Common myeloid progenitor, CD34-positive (primary cell): ENCODE measurements at regions not wholly inside any gene's neighbourhood (a gene's known extent, or its start where the extent isn't known, plus 50 kb on each side); places are given as distances from the start of the nearest gene placed in this dataset.

Source experiments
- CTCF ChIA-PET: fragments of 350-600 bp; sonication (Branson Sonifier 250); formaldehyde crosslinking; loops from one replicate; lab custom pipeline; 2021; ENCODE audit warnings: antibody characterized with exemption; lab: Charles Lee
- POLR2A ChIA-PET: fragments of 350-600 bp; sonication (Branson Sonifier 250); formaldehyde crosslinking; loops from one replicate; lab custom pipeline; 2021; ENCODE audit warnings: antibody characterized with exemption; lab: Charles Lee
- DNase-seq, 3 donors: peaks; one replicate each; pipeline versions ENCODE4 v3.0.0 to v3.0.0-alpha.2; 2013
- H3K27ac ChIP-seq, 2 experiments: 1 replicate in 1 of 2; 2 replicates in 1 of 2; pipeline ENCODE4 v1.7.0; 2013; ENCODE audit warnings: inconsistent platforms in 2 of 2, low read length in 2 of 2, mild to moderate bottlenecking in 2 of 2, low read depth in 1 of 2, moderate library complexity in 1 of 2; ENCODE audit not compliant: severe bottlenecking in 2 of 2, insufficient read depth in 1 of 2, poor library complexity in 1 of 2
- H3K27me3 ChIP-seq, 5 experiments: replicated peaks in 2 of 5; 1 replicate in 3 of 5; 2 replicates in 2 of 5; pipeline versions ENCODE4 v1.6.1 to v1.7.0; 2013; ENCODE audit warnings: low read length in 4 of 5, mild to moderate bottlenecking in 2 of 5, moderate library complexity in 2 of 5, inconsistent platforms in 1 of 5; ENCODE audit not compliant: insufficient read depth in 5 of 5, control insufficient read depth in 4 of 5
- H3K36me3 ChIP-seq, 4 experiments: 1 replicate in 2 of 4; 2 replicates in 2 of 4; pipeline versions ENCODE4 v1.6.1 to v1.7.0; 2013; ENCODE audit warnings: low read length in 3 of 4, control low read depth in 1 of 4, mild to moderate bottlenecking in 1 of 4; ENCODE audit not compliant: control insufficient read depth in 4 of 4, insufficient read depth in 4 of 4
- H3K4me1 ChIP-seq, 4 experiments: 1 replicate in 3 of 4; 2 replicates in 1 of 4; pipeline versions ENCODE4 v1.6.1 to v1.7.1; 2013; ENCODE audit warnings: low read length in 3 of 4, mild to moderate bottlenecking in 3 of 4, control low read depth in 1 of 4, inconsistent platforms in 1 of 4, moderate library complexity in 1 of 4; ENCODE audit not compliant: control insufficient read depth in 4 of 4, insufficient read depth in 4 of 4; ENCODE audit errors: control extremely low read depth in 1 of 4
- H3K4me3 ChIP-seq, 7 experiments: 1 replicate in 4 of 7; 2 replicates in 3 of 7; pipeline versions ENCODE4 v1.5.1 to v1.7.0; 2013; ENCODE audit warnings: mild to moderate bottlenecking in 7 of 7, low read length in 6 of 7, moderate library complexity in 6 of 7, inconsistent platforms in 2 of 7, low read depth in 2 of 7, control low read depth in 1 of 7; ENCODE audit not compliant: insufficient read depth in 4 of 7, control insufficient read depth in 1 of 7; ENCODE audit errors: extremely low read depth in 1 of 7
- H3K9me3 ChIP-seq, 5 experiments: 1 replicate in 4 of 5; 2 replicates in 1 of 5; pipeline versions ENCODE4 v1.6.1 to v1.7.1; 2013; ENCODE audit warnings: low read length in 4 of 5, mild to moderate bottlenecking in 2 of 5, inconsistent platforms in 1 of 5, low read depth in 1 of 5, moderate library complexity in 1 of 5; ENCODE audit not compliant: control insufficient read depth in 4 of 5, insufficient read depth in 2 of 5; ENCODE audit errors: control extremely low read depth in 1 of 5
- WGBS: methylation state at CpG from one replicate; pipeline ENCODE4 v1.1.5; 2013; ENCODE audit not compliant: insufficient coverage; 5-methylcytosine and 5-hydroxymethylcytosine counted together

DNA sequence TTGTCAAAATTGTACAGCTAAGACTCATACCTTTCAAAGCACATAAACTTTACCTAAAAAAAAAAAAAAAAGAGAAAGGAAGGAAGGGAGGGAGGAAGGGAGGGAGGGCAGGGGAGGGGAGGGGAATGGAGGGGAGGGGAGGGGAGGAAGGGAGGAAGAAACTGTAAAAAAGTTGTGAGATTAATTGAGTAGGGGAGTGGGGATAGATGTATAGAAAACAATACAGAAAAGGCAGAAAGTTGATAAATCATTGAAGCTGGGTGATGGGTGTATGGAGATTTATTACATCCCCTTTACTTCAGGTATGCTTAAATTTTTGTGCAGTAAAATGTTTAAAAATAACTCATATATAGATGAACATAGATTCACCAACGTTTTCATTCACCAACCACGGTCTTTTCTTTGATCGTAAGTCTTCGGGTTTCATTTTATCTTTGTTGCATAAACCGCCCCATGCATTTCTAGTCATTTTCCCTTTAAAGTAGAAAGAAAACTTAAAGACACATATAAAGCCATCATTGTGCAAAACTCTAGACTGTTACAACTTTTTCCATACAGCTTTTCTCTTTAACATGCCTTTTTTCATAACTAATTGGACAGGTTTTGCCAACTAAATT lies 191.2 kb upstream of the KRR1 start:
- CTCF ChIA-PET = no interaction called here
- 67% methylated on average over 3 of the region's 5 CpGs for WGBS

DNA sequence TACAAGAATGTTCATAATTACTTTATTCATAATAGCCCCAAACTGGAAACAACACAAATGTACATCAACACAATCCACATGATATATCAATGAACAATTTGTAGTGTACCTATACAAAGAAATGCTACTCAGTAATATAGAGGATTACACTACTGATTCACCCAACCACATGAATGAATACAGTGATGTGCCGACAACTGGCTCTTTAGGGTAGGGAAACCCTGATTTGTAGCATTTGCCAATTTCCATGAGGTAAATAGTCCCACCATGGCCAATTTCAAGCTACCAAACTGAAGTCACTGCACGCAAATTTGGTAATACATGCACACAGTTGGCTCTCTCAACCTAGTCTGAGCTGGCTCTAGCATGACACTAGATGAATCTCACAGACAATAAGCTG lies 190.4 kb upstream of the KRR1 start:
- H3K4me1 ChIP-seq = peaks cover 0 to 11% (median 7%) of the 10 kb centered on the region in 4 experiments
- ChIA-PET CTCF (no interaction called here), POLR2A (no interaction called here)
- no peaks in the 10 kb centered on the region for H3K9me3 ChIP-seq
- H3K27me3 ChIP-seq = no peaks in the 10 kb centered on the region
- DNase-seq = no peak
- H3K27ac ChIP-seq = no peak overlapping the region
- no peaks in the 10 kb centered on the region for H3K36me3 ChIP-seq
- H3K4me3 ChIP-seq = no peak overlapping the region
- WGBS = 93% methylated on average over 2 of the region's 2 CpGs

More for the DNA sequence above, 191.2 kb upstream of the KRR1 start:
- no peak for DNase-seq
- Histone ChIP-seq H3K4me3 (no peak overlapping the region), H3K4me1 (peaks cover 0 to 11% (median 7%) of the 10 kb centered on the region in 4 experiments), H3K27me3 (no peaks in the 10 kb centered on the region), H3K9me3 (no peaks in the 10 kb centered on the region), H3K36me3 (no peaks in the 10 kb centered on the region), H3K27ac (no peak overlapping the region)
- POLR2A ChIA-PET = no interaction called here

DNA sequence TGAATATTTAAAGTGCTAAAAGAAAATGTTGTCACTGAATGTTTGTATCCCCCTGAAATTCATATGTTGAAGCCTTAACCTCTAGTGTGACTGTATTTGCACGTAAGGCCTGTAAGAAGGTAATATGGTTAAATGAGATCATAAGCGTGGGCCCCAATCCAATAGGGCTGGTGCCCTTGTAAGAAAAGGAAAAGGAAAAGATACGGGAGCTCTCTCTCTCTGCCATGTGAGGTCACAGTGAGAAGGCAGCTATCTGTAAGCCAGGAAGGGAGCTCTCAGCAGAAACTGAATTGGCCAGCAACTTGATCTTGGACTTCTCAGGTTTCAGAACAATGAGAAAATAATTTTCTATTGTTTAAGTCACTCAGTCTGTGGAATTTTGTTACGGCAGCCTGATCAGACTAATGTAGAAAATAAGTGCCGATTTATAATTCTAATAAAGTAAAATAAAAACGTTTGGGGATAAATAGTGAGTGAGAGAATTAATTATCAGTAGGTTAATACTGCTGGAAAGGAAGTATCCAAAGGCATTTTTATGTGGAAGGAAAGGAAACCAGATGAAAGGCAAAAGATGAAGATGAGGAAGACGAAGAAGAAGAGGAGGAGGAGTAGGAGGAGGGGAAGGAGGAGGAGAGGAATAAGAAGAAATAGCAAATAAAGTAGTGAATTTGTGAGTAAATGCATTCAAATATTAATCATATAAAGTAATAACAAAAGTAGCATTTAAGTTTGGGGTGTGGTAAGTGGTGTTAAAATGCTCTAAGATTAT lies 188.5 kb upstream of the KRR1 start:
- CTCF ChIA-PET = interaction anchor here (0.6 kb wide), 1 partner anchor 1041 kb away, joined by 5 read pairs; no protein-coding TSS in a partner anchor
- Histone ChIP-seq H3K27ac (no peak overlapping the region), H3K4me3 (no peak overlapping the region), H3K9me3 (no peaks in the 10 kb centered on the region), H3K36me3 (no peaks in the 10 kb centered on the region), H3K27me3 (no peaks in the 10 kb centered on the region), H3K4me1 (no peaks in the 10 kb centered on the region)
- no peak for DNase-seq
- POLR2A ChIA-PET = no interaction called here
- WGBS = 95% methylated on average over 6 of the region's 7 CpGs

DNA sequence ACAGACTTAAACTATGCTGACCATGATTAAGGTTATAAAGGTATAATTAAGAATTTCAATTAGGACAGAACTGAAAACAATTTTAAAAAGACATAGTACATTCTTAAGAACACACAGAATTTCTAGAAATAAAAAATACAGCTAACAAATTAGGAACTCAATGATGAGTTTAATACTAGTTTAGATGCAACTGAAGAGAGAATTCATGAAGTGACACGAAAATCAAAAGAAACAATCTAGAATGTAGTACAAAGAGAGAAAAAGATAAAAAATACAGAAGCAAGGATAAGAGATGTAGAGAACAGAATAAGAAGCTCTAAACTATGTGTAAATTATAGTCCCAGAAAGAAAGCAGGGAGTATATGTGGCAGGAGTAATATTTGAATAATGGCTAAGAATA lies 187.8 kb upstream of the KRR1 start:
- Histone ChIP-seq H3K9me3 (no peaks in the 10 kb centered on the region), H3K36me3 (no peaks in the 10 kb centered on the region), H3K27ac (no peak overlapping the region), H3K4me1 (no peaks in the 10 kb centered on the region), H3K27me3 (no peaks in the 10 kb centered on the region), H3K4me3 (no peak overlapping the region)
- 100% methylated on average over 1 of the region's 1 CpG for WGBS
- POLR2A ChIA-PET = no interaction called here
- CTCF ChIA-PET = interaction anchor here (0.6 kb wide), 1 partner anchor 1042 kb away, joined by 5 read pairs; no protein-coding TSS in a partner anchor
- no peak for DNase-seq

DNA sequence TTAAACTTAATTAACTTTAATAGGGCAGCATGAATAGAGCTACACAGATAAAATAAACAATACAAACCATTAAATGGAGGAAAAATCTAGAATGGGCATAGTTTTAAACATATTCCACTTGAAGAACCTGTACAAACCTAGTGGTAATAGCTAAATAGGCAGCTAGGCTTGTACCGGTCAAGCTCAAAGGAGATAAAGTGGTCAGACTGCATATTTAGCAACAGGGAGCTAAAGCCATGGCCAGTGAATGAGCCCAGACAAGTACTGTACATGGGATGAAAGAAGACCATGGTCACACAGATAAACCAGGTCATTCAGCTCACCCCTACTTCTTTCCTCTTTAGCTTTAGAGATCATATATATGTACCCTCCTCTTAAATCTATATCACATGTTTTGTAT lies 186.6 kb upstream of the KRR1 start:
- DNase-seq = no peak
- Histone ChIP-seq H3K4me3 (no peak overlapping the region), H3K27me3 (no peaks in the 10 kb centered on the region), H3K36me3 (no peaks in the 10 kb centered on the region), H3K27ac (no peak overlapping the region), H3K4me1 (no peaks in the 10 kb centered on the region), H3K9me3 (no peaks in the 10 kb centered on the region)
- ChIA-PET POLR2A (interaction anchor here (0.5 kb wide), 1 partner anchor 79 kb away, joined by 5 read pairs; no protein-coding TSS in a partner anchor), CTCF (no interaction called here)
- WGBS = 100% methylated on average over 1 of the region's 1 CpG

DNA sequence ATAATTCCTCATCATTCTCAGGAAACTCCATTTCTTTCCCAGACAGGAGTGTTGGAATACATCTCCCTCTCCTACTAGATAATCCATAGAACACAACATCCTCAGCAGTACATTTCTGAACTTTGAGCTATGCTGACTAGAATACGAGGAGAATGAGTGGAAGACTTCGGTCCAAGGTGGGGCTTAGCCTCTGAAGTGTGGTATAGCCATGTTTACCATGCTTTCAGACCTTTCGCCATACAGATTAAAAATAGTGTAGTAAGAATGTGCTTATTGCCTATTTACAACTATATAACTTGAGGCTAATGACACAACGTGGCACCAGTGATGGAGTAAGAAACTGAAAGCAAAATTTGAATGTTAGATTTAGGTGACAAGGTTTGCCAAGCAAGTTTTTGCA lies 184.5 kb upstream of the KRR1 start:
- POLR2A ChIA-PET = no interaction called here
- no peak for DNase-seq
- H3K27me3 ChIP-seq = no peaks in the 10 kb centered on the region
- 100% methylated on average over 1 of the region's 4 CpGs for WGBS
- H3K27ac ChIP-seq = no peak overlapping the region
- H3K4me3 ChIP-seq = no peak overlapping the region
- H3K36me3 ChIP-seq = no peaks in the 10 kb centered on the region
- H3K9me3 ChIP-seq = no peaks in the 10 kb centered on the region
- CTCF ChIA-PET = no interaction called here
- no peaks in the 10 kb centered on the region for H3K4me1 ChIP-seq

DNA sequence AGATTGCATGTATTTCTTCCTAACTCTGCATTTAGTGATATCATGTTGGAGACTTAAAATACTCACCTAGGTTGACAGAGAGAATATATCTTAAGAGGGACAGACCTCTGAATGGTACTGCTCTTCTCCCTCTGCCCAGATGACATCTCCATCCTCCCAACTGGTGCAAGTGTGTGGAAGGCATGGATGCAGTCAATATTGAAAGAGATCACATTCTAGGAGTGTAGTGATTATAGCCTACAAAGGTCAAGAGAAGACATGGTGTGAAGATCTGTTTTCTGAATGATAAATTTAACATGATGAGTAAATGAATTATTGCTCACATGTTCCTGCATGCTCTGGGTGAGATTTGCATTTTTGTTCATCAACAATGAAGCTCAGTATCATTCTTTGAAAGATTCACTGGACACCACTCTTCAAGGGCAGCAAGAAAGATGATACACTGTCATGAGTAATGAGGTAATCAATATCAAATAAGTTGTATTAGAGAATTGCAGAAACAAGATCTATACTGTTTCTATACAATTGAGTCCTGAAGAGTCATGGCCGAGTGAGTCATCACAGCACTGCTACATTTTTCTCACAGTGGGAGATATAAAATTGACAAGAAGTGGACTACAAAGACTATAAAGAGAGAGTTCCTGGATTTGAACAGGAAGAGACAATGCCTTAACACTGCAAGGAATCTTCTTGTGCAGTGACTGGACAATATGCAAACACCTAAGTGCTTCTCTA lies 183.3 kb upstream of the KRR1 start:
- H3K27me3 ChIP-seq = peaks cover 0 to 2% (median 0%) of the 10 kb centered on the region in 5 experiments
- WGBS = 75% methylated on average over 1 of the region's 1 CpG
- ChIA-PET CTCF (no interaction called here), POLR2A (no interaction called here)
- H3K27ac ChIP-seq = no peak overlapping the region
- no peak overlapping the region for H3K4me3 ChIP-seq
- H3K4me1 ChIP-seq = no peaks in the 10 kb centered on the region
- H3K36me3 ChIP-seq = no peaks in the 10 kb centered on the region
- no peak for DNase-seq
- no peaks in the 10 kb centered on the region for H3K9me3 ChIP-seq
